SK-N-SH (cell line): ENCODE measurements at regions not wholly inside any gene's neighbourhood (a gene's known extent, or its start where the extent isn't known, plus 50 kb on each side); places are given as distances from the start of the nearest gene placed in this dataset.

Experiments
- CTCF ChIA-PET: fragments of 300-600, 350-600 bp; formaldehyde crosslinking; extraction: SDS; loops from one replicate; lab custom pipeline; 2021; lab: Yijun Ruan, JAX
- POLR2A ChIA-PET: fragments of 350-600 bp; sonication (Branson Sonifier 250); formaldehyde crosslinking; extraction: SDS; loops from one replicate; lab custom pipeline; 2020; ENCODE audit warnings: antibody characterized with exemption, inconsistent platforms; lab: Yijun Ruan, JAX
- DNase-seq: peaks from one replicate; pipeline ENCODE4 v3.0.0; 2012
- H2AFZ ChIP-seq: fragments of 200-600 bp; sonication (generic); 2 replicates; pipeline ENCODE4 v1.8.1; 2016; ENCODE audit warnings: antibody characterized with exemption, mild to moderate bottlenecking, low read depth
- H3F3A ChIP-seq: fragments of 200-600 bp; sonication (generic); replicated peaks from 2 replicates; pipeline ENCODE3; 2016; ENCODE audit warnings: antibody characterized with exemption, mild to moderate bottlenecking; ENCODE audit not compliant: insufficient read depth
- H3K27ac ChIP-seq, 2 experiments: fragments of 200-500 bp in 1 of 2; fragments of 200-600 bp in 1 of 2; sonication (Bioruptor generic) in 1 of 2; sonication (generic), shearing (Covaris generic) in 1 of 2; 2 replicates each; pipeline versions ENCODE4 v1.5.1 to v1.6.1; 2014 to 2016; ENCODE audit warnings: low read depth in 2 of 2, inconsistent platforms in 1 of 2, low read length in 1 of 2, mild to moderate bottlenecking in 1 of 2, mixed read lengths in 1 of 2
- H3K27me3 ChIP-seq: fragments of 200-600 bp; sonication (generic), shearing (Covaris generic); 2 replicates; pipeline ENCODE4 v1.6.1; 2016; ENCODE audit warnings: mixed run types; ENCODE audit not compliant: insufficient read depth
- H3K36me3 ChIP-seq, 2 experiments: fragments of 200-500 bp in 1 of 2; fragments of 200-600 bp in 1 of 2; sonication (Bioruptor generic) in 1 of 2; sonication (generic) in 1 of 2; replicated peaks in 1 of 2; 2 replicates each; pipeline versions ENCODE3 to v1.5.1; 2014 to 2016; ENCODE audit warnings: low read length in 1 of 2, mild to moderate bottlenecking in 1 of 2; ENCODE audit not compliant: insufficient read depth in 2 of 2, control insufficient read depth in 1 of 2
- H3K4me1 ChIP-seq, 2 experiments: fragments of 200-500 bp in 1 of 2; fragments of 200-600 bp in 1 of 2; sonication (Bioruptor generic) in 1 of 2; sonication (generic), shearing (Covaris generic) in 1 of 2; 2 replicates each; pipeline versions ENCODE4 v1.5.1 to v1.6.1; 2014 to 2016; ENCODE audit warnings: low read depth in 1 of 2, low read length in 1 of 2, mixed run types in 1 of 2; ENCODE audit not compliant: insufficient read depth in 2 of 2, control insufficient read depth in 1 of 2
- H3K4me2 ChIP-seq: fragments of 200-600 bp; sonication (generic), shearing (Covaris generic); 2 replicates; pipeline ENCODE4 v1.6.1; 2017; ENCODE audit warnings: mixed run types
- H3K4me3 ChIP-seq, 2 experiments: fragments of 200-500 bp in 1 of 2; fragments of 200-600 bp in 1 of 2; sonication (Bioruptor generic) in 1 of 2; sonication (generic), shearing (Covaris generic) in 1 of 2; 2 replicates each; pipeline versions ENCODE4 v1.5.1 to v1.8.1; 2014 to 2016; ENCODE audit warnings: low read depth in 2 of 2, inconsistent platforms in 1 of 2, low read length in 1 of 2, mild to moderate bottlenecking in 1 of 2, mixed read lengths in 1 of 2, moderate library complexity in 1 of 2
- H3K79me2 ChIP-seq: fragments of 200-600 bp; sonication (generic); 2 replicates; pipeline ENCODE4 v1.8.1; 2017; ENCODE audit warnings: mild to moderate bottlenecking; ENCODE audit not compliant: insufficient read depth
- H3K9ac ChIP-seq: fragments of 200-600 bp; sonication (generic); 2 replicates; pipeline ENCODE4 v1.6.1; 2017; ENCODE audit warnings: mixed run types
- H3K9me2 ChIP-seq: fragments of 200-600 bp; sonication (generic); 2 replicates; pipeline ENCODE4 v1.6.1; 2017; ENCODE audit warnings: mixed run types
- H3K9me3 ChIP-seq: fragments of 200-600 bp; sonication (generic); 2 replicates; pipeline ENCODE4 v1.6.1; 2017; ENCODE audit warnings: mixed run types, mild to moderate bottlenecking, moderate library complexity
- H4K20me1 ChIP-seq: fragments of 200-600 bp; sonication (generic); 2 replicates; pipeline ENCODE4 v1.6.1; 2017; ENCODE audit warnings: mild to moderate bottlenecking, mixed run types; ENCODE audit not compliant: insufficient read depth
- CHD2 ChIP-seq: fragments of 150-350 bp; IDR thresholded peaks from 2 replicates; pipeline ENCODE4 v1.6.1; 2018; ENCODE audit warnings: low read length; ENCODE audit not compliant: partially characterized antibody
- CTCF ChIP-seq: fragments of 200-600 bp; sonication (generic); IDR thresholded peaks from 2 replicates; pipeline ENCODE4 v1.6.1; 2017; ENCODE audit warnings: antibody characterized with exemption, mild to moderate bottlenecking, moderate library complexity
- ELF1 ChIP-seq: IDR thresholded peaks from 2 replicates; pipeline ENCODE4 v1.4.0; 2012
- GATA2 ChIP-seq: sonication (generic); formaldehyde crosslinking; IDR thresholded peaks from 2 replicates; pipeline ENCODE4 v1.5.0; 2020; ENCODE audit warnings: mild to moderate bottlenecking, missing genetic modification reagents
- MAX ChIP-seq: IDR thresholded peaks from 2 replicates; pipeline ENCODE4 v1.4.0; 2012; ENCODE audit warnings: low read depth
- MEF2A ChIP-seq: IDR thresholded peaks from 2 replicates; pipeline ENCODE4 v1.4.0; 2012; ENCODE audit warnings: low read depth, borderline replicate concordance
- NRF1 ChIP-seq: IDR thresholded peaks from 2 replicates; pipeline ENCODE4 v1.6.1; 2012; ENCODE audit warnings: low read depth, mild to moderate bottlenecking, low read length
- PBX3 ChIP-seq: IDR thresholded peaks from 2 replicates; pipeline ENCODE4; 2012
- POLR2AphosphoS5 ChIP-seq: IDR thresholded peaks from 2 replicates; pipeline ENCODE4 v1.6.1; 2012; ENCODE audit warnings: low read depth, low read length
- REST ChIP-seq: IDR thresholded peaks from 2 replicates; pipeline ENCODE4 v1.6.1; 2012; ENCODE audit warnings: mild to moderate bottlenecking, low read depth, low read length, moderate library complexity
- RFX5 ChIP-seq: IDR thresholded peaks from 2 replicates; pipeline ENCODE4 v1.6.1; 2012; ENCODE audit warnings: mild to moderate bottlenecking, improper control_type of control experiment, low read length
- SIN3A ChIP-seq: IDR thresholded peaks from 2 replicates; pipeline ENCODE4 v1.6.1; 2012; ENCODE audit warnings: low read depth, mild to moderate bottlenecking, low read length, moderate library complexity, borderline replicate concordance
- SMC3 ChIP-seq: IDR thresholded peaks from 2 replicates; pipeline ENCODE4 v1.6.1; 2012; ENCODE audit warnings: low read depth, low read length, improper control_type of control experiment
- TAF1 ChIP-seq: IDR thresholded peaks from 2 replicates; pipeline ENCODE4 v1.6.1; 2012; ENCODE audit warnings: low read depth, mild to moderate bottlenecking, low read length, moderate library complexity, borderline replicate concordance
- TCF12 ChIP-seq: IDR thresholded peaks from 2 replicates; pipeline ENCODE4 v1.4.0; 2012
- USF2 ChIP-seq: fragments of 150-350 bp; IDR thresholded peaks from 2 replicates; pipeline ENCODE4 v1.6.1; 2017; ENCODE audit warnings: antibody characterized with exemption, low read length, low read depth, borderline replicate concordance
- YY1 ChIP-seq: IDR thresholded peaks from 2 replicates; pipeline ENCODE4 v1.4.0; 2012; ENCODE audit warnings: low read depth, mild to moderate bottlenecking
- ZBTB33 ChIP-seq: IDR thresholded peaks from 2 replicates; pipeline ENCODE4 v1.4.0; 2012; ENCODE audit warnings: low read depth, borderline replicate concordance
- WGBS: methylation state at CpG from one replicate; pipeline ENCODE4 v1.1.6; 2017; ENCODE audit warnings: low lambda C conversion rate; 5-methylcytosine and 5-hydroxymethylcytosine counted together

GRCh38 chrX:42472727-42473126 lies 305.2 kb downstream of the PPP1R2C start:
- Histone ChIP-seq H3K9ac (no peak overlapping the region), H3K4me1 (no peaks in the 10 kb centered on the region), H2AFZ (no peak overlapping the region), H3K27me3 (no peaks in the 10 kb centered on the region), H3K27ac (no peak overlapping the region), H3K36me3 (no peaks in the 10 kb centered on the region), H3K4me3 (no peak overlapping the region), H3K4me2 (no peak overlapping the region), H3F3A (no peaks in the 10 kb centered on the region), H3K9me2 (no peaks in the 10 kb centered on the region), H3K9me3 (no peaks in the 10 kb centered on the region), H4K20me1 (no peaks in the 10 kb centered on the region), H3K79me2 (no peaks in the 10 kb centered on the region)
- ChIA-PET CTCF (no interaction called here), POLR2A (no interaction called here)
- DNase-seq: no peak
- TF ChIP-seq PBX3 (no peak), TCF12 (no peak), CHD2 (no peak)
- WGBS: 0% methylated on average over 1 of the region's 1 CpG

GRCh38 chrX:42466332-42467046 lies 311.5 kb downstream of the PPP1R2C start:
- CTCF ChIA-PET: interaction anchor here (1.4 kb wide), 1 partner anchor 9 kb away, joined by 3 read pairs; no protein-coding TSS in a partner anchor
- Histone ChIP-seq H3K4me3 (no peak overlapping the region), H3K79me2 (no peaks in the 10 kb centered on the region), H3K27me3 (no peaks in the 10 kb centered on the region), H3F3A (no peaks in the 10 kb centered on the region), H2AFZ (no peak overlapping the region), H3K9ac (no peak overlapping the region), H3K36me3 (no peaks in the 10 kb centered on the region), H3K4me1 (no peaks in the 10 kb centered on the region), H3K9me3 (no peaks in the 10 kb centered on the region), H3K27ac (no peak overlapping the region), H4K20me1 (no peaks in the 10 kb centered on the region), H3K9me2 (no peaks in the 10 kb centered on the region), H3K4me2 (no peak overlapping the region)
- POLR2A ChIA-PET: no interaction called here
- TF ChIP-seq YY1 (no peak), POLR2AphosphoS5 (no peak), RFX5 (no peak), MEF2A (no peak), CTCF (no peak), GATA2 (no peak), ZBTB33 (no peak), NRF1 (no peak), ELF1 (no peak), SMC3 (no peak), MAX (no peak), TCF12 (no peak), TAF1 (no peak), REST (no peak), USF2 (no peak), SIN3A (no peak)
- 2% methylated on average over 4 of the region's 4 CpGs for WGBS
- no peak for DNase-seq
